ENCODE measurements at regions not wholly inside any gene's neighbourhood (a gene's known extent, or its start where the extent isn't known, plus 50 kb on each side); places are given as distances from the start of the nearest gene placed in this dataset.

DNA sequence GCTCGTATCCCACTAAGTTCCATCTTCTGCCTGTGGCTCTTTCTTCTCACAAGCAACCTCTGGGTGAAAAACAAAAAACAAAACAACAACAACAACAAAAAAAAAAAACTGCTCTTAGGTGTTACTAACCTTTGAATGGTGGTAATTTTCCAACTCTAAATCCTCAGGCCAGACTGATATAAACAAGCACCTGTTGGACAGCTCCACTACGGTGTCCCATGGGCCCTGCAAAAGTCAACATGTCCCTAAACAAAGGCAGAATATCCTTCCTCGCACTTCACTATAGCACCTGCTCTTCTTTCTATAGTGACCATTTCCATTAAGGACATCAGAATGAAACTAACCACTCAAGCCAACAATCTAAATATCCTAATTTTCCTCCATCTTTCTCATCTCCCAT, 54.6 kb upstream of the PARM1 start:
- DNase-seq = no peak

DNA sequence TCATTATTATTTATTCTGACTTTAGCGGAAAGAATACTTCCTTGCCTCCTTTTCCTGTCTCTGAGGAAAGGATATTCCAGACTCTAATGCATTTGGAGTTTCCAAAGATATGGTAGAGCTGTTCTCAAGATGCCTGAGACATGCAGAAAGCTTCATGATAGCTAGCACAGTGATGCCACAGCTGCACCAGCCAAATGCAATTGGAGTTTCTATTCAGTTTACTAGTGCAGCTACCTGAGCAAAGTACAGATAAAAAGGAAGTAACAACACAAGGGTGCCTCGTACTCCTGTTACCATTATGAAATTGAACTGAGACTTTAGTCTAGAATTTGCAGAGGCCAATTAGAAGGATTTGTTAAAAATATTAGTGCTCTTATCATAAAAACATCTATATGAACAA, 57.5 kb upstream of the PARM1 start:
- DNase-seq = no peak

DNA sequence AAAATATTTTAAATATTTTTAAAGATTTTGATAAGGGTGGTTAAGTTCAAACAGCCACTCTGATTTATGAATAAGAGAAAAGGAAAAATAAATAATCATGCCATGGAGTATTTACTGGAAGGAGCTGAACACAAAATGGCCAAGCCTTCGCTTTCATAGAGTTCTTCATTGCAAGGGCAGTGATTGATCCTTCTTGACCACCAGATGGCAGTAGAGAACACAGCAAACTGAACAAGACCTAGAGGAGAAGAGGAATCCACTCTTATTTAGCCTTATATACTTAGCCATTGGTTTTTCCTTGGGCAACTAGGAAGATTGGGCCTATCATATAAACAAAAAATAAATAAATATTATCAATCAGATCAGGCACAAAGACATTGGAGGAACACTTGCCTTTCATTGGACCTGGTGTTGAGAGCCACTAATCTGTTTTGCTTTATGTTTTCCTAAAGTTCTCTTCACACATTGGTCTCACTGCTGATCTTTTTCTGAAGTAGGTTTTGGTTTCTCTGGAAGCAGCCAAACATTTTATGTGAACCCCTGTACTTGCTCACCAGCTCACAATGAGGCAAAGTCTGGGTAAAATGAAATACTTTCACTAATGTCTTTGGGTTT, 58.1 kb upstream of the PARM1 start:
- DNase-seq = peak; percentile 61 to 65

GRCh38 chr4:74873545-74874301, 59.2 kb upstream of the PARM1 start:
- peak; percentile 71 to 93 for DNase-seq

GRCh38 chr4:74858921-74859562, 64.7 kb upstream of the BTC start:
- DNase-seq = no peak

DNA sequence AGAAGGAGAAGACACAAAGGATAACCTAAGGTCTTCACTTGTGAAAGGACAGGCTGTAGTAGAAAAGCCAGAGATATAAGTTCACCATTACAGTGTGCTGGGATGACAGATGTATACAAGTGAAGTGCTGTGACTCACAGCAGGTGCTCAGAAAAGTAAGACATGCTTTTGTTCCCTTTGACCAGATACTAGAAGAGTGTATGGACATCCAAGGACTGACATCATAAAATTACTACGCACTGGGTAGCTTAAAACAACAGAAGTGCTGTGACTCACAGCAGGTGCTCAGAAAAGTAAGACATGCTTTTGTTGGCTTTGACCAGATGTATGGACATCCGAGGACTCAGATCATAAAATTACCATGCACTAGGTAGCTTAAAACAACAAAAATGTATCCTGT, 61.6 kb upstream of the BTC start:
- DNase-seq = no peak

DNA sequence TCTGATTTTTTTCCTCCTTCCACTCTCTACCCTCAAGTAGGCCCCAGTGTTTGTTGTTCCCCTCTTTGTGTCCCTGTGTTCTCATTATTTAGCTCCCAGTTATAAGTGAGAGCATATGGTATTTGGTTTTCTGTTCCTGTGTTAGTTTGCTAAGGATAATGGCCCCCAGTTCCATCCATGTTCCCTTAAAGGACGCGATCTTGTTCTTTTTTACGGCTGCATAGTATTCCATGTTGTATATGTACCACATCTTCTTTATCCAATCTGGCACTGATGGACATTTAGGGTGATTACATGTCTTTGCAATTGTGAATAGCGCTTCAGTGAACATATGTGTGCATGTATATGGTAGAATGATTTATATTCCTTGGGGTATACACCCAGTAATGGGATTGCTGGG, 54.5 kb upstream of the BTC start:
- no peak for DNase-seq

- DNase-seq = no peak
Observed at GRCh38 chr4:74845834-74846233, 51.5 kb upstream of the BTC start.

Measured in NCI-H2081 (cell line).